K562 (cell line): ENCODE measurements at regions not wholly inside any gene's neighbourhood (a gene's known extent, or its start where the extent isn't known, plus 50 kb on each side); places are given as distances from the start of the nearest gene placed in this dataset.

Experiments used
- ATAC-seq: fragments of 200-7000 bp; cut with Tn5 transposase; 3 replicates; pipeline ENCODE4 v1.9.1; 2020; ENCODE audit warnings: moderate library complexity
- BruUV-seq: library from RNA; stranded (reverse); fragments of 400-500 nt; replicated peaks from 2 replicates; lab custom pipeline; 2021; lab: Mats Ljungman, UMichigan
- CTCF ChIA-PET: fragments of 300-600 bp; formaldehyde crosslinking; extraction: SDS; loops from one replicate; lab custom pipeline; 2021; ENCODE audit warnings: low intra/inter-chr PET ratio; lab: Yijun Ruan, JAX
- POLR2A ChIA-PET: fragments of 300-600, 350-650 bp; sonication (Branson Sonifier 250); formaldehyde crosslinking; extraction: SDS; loops from one replicate; lab custom pipeline; 2021; ENCODE audit warnings: antibody characterized with exemption, inconsistent platforms; lab: Yijun Ruan, JAX
- DNase-seq, 4 experiments: peaks; one replicate each; pipeline versions ENCODE4 v3.0.0 to v3.0.0-alpha.2; 2011 to 2018; ENCODE audit warnings: low spot score in 3 of 4, mixed read lengths in 3 of 4; ENCODE audit errors: extremely low read depth in 1 of 4
- FAIRE-seq: peaks from 2 replicates; lab custom pipeline; 2011; peaks lifted over from hg19 to GRCh38; lab: Jason Lieb, UNC
- H2AFZ ChIP-seq: 2 replicates; pipeline ENCODE4 v1.6.0; 2011; ENCODE audit warnings: low read depth, low read length, control low read depth, inconsistent platforms
- H3K27ac ChIP-seq: fragments of 200-600 bp; 3 replicates; pipeline ENCODE4 v1.8.0; 2011; ENCODE audit warnings: low read depth, mild to moderate bottlenecking, control low read depth, inconsistent platforms, low read length, moderate library complexity, mixed read lengths; ENCODE audit errors: extremely low read depth
- H3K27me3 ChIP-seq, 2 experiments: fragments of 300-600 bp in 1 of 2; 2 replicates in 1 of 2; 3 replicates in 1 of 2; pipeline versions ENCODE4 v1.6.0 to v1.8.0; 2011; ENCODE audit warnings: inconsistent platforms in 2 of 2, low read length in 2 of 2, mild to moderate bottlenecking in 1 of 2, mixed read lengths in 1 of 2, moderate library complexity in 1 of 2; ENCODE audit not compliant: control insufficient read depth in 2 of 2, insufficient read depth in 2 of 2
- H3K36me3 ChIP-seq: fragments of 300-600 bp; 3 replicates; pipeline ENCODE4 v1.8.0; 2011; ENCODE audit warnings: mild to moderate bottlenecking, low read length, inconsistent platforms; ENCODE audit not compliant: control insufficient read depth, insufficient read depth
- H3K4me1 ChIP-seq, 2 experiments: fragments of 200-600 bp in 1 of 2; replicated peaks in 1 of 2; 2 replicates in 1 of 2; 3 replicates in 1 of 2; pipeline versions ENCODE4 v1.5.1 to v1.8.0; 2011; ENCODE audit warnings: inconsistent platforms in 2 of 2, low read length in 2 of 2, mild to moderate bottlenecking in 1 of 2, mixed read lengths in 1 of 2, moderate library complexity in 1 of 2; ENCODE audit not compliant: control insufficient read depth in 2 of 2, insufficient read depth in 2 of 2
- H3K4me2 ChIP-seq: 2 replicates; pipeline ENCODE4 v1.6.1; 2011; ENCODE audit warnings: low read length, control low read depth, inconsistent platforms, mixed read lengths; ENCODE audit not compliant: insufficient read depth
- H3K4me3 ChIP-seq: fragments of 200-600 bp; sonication (generic), shearing (Covaris generic); 2 replicates; pipeline ENCODE4 v1.5.1; 2016; ENCODE audit warnings: control low read depth, inconsistent platforms
- H3K79me2 ChIP-seq: fragments of 200-600 bp; 3 replicates; pipeline ENCODE4 v1.8.0; 2011; ENCODE audit warnings: low read length, inconsistent platforms; ENCODE audit not compliant: control insufficient read depth, insufficient read depth
- H3K9ac ChIP-seq, 2 experiments: 2 replicates each; pipeline versions ENCODE4 v1.6.0 to v1.6.1; 2011; ENCODE audit warnings: low read depth in 2 of 2, low read length in 2 of 2, control low read depth in 1 of 2, inconsistent platforms in 1 of 2, mild to moderate bottlenecking in 1 of 2, mixed read lengths in 1 of 2; ENCODE audit not compliant: insufficient read depth in 1 of 2
- H3K9me1 ChIP-seq: one replicate; pipeline ENCODE4 v1.6.0; 2011; ENCODE audit warnings: inconsistent platforms, mild to moderate bottlenecking, low read length, moderate library complexity; ENCODE audit not compliant: control insufficient read depth, insufficient read depth
- H3K9me3 ChIP-seq: replicated peaks from 2 replicates; pipeline ENCODE4 v1.5.1; 2011; ENCODE audit warnings: low read depth, low read length, inconsistent platforms; ENCODE audit not compliant: control insufficient read depth, insufficient read depth
- H4K20me1 ChIP-seq: replicated peaks from 2 replicates; pipeline ENCODE4 v1.6.1; 2011; ENCODE audit warnings: low read length, inconsistent platforms, mixed read lengths; ENCODE audit not compliant: control insufficient read depth, insufficient read depth
- CC2D1A ChIP-seq: fragments of 450-650 bp; IDR thresholded peaks from 2 replicates; pipeline ENCODE4 v1.6.1; 2017; ENCODE audit warnings: mild to moderate bottlenecking
- MEIS2 ChIP-seq: fragments of 450-650 bp; IDR thresholded peaks from 2 replicates; pipeline ENCODE4 v1.6.1; 2014; ENCODE audit warnings: mild to moderate bottlenecking; ENCODE audit not compliant: partially characterized antibody
- PBX2 ChIP-seq, 2 experiments: IDR thresholded peaks in 1 of 2; conservative IDR thresholded peaks in 1 of 2; 2 replicates each; pipeline ENCODE4 v1.6.1; 2016; ENCODE audit warnings: low read depth in 2 of 2, mild to moderate bottlenecking in 1 of 2, missing compliant biosample characterization in 1 of 2, missing genetic modification characterization in 1 of 2, moderate library complexity in 1 of 2
- PKNOX1 ChIP-seq: fragments of 450-650 bp; IDR thresholded peaks from 2 replicates; pipeline ENCODE4 v1.6.1; 2016
- whole genome bisulfite sequencing: fragments of 100-300 bp; shearing (Covaris generic); methylation state at CpG from one replicate; pipeline ENCODE4 v1.1.6; 2016; ENCODE audit warnings: low coverage, mixed read lengths; ENCODE audit not compliant: insufficient coverage; ENCODE audit errors: missing lambda C conversion rate; 5-methylcytosine and 5-hydroxymethylcytosine counted together
- in situ Hi-C: fragments of 300-500 bp; cut with MboI; formaldehyde crosslinking; loops from 4 replicates; pipeline ENCODE4 v1.15.0; 2018; ENCODE audit warnings: inconsistent platforms, mixed read lengths
- intact Hi-C: fragments of 100-400 bp; cut with micrococcal nuclease; formaldehyde crosslinking; loops from 2 replicates; pipeline ENCODE4 v1.14.2; 2022

- H4K20me1 ChIP-seq: no peaks in the 10 kb centered on the region
- no peaks in the 10 kb centered on the region for H3K27me3 ChIP-seq
- DNase-seq: no peak
- 6% methylated on average over 2 of the region's 2 CpGs for WGBS
- intact Hi-C loops: no loop called here
- H3K9me3 ChIP-seq: no peaks in the 10 kb centered on the region
- POLR2A ChIA-PET: interaction anchor here (1.4 kb wide), 1 partner anchor 10 kb away, joined by 4 read pairs; no protein-coding TSS in a partner anchor
- BruUV-seq: no TSS peak
- H3K4me3 ChIP-seq: no peak overlapping the region
- no peak for FAIRE-seq
- TF ChIP-seq CC2D1A: no peak
- no peak for TF ChIP-seq PBX2 (CRISPR knock-in tag; IDR thresholded peaks at IDR 0.05; ENCODE audit: low read depth)
- peak; percentile 52 for TF ChIP-seq PBX2 (tag; conservative IDR thresholded peaks at IDR 0.05; ENCODE audit: low read depth)
- TF ChIP-seq MEIS2: peak; percentile 60
- peak; percentile 49; the same call in 1 of the 2 replicates for TF ChIP-seq PKNOX1
- H3K79me2 ChIP-seq: no peaks in the 10 kb centered on the region
- ATAC-seq: no peak
- H3K9ac ChIP-seq: no peak overlapping the region
- no peak overlapping the region for H2AFZ ChIP-seq
- CTCF ChIA-PET: no interaction called here
- H3K4me2 ChIP-seq: no peak overlapping the region
- H3K4me1 ChIP-seq: no peaks in the 10 kb centered on the region; a peak in 2 of 5 replicates
- in situ Hi-C loops: no loop called here
- H3K27ac ChIP-seq: no peak overlapping the region
- H3K36me3 ChIP-seq: no peaks in the 10 kb centered on the region
- H3K9me1 ChIP-seq: no peaks in the 10 kb centered on the region
Observed at GRCh38 chr14:50013934-50014333, 102.4 kb downstream of the VCPKMT start.
